ENCODE measurements at regions not wholly inside any gene's neighbourhood (a gene's known extent, or its start where the extent isn't known, plus 50 kb on each side); places are given as distances from the start of the nearest gene placed in this dataset.

DNA sequence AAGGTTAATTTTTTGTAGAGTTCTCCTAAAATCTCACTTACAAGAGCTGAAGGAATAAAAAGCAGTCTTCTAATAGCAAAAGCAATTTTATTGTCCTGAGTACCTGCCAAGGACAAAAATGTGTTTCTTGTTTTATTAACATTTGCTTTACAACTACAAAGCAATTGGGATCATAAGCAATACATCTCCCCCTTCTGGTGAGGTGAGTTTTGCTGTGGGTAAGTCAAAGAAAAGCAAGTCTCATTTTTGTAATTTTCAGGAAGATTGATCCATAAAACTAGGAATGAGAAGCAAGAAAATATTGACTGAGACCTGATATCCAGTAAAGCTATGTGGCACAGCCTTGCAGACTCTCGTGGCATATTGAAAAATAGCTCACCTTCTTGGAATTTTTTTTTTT is 2162.7 kb downstream of the NCAM2 start:
- TF ChIP-seq CTCF (IDR thresholded peaks at IDR 0.05) = no peak

GRCh38 chr21:23162198-23162946 is 2164.2 kb downstream of the NCAM2 start:
- H3K27ac ChIP-seq = no peak overlapping the region
- no peak overlapping the region for H3K4me3 ChIP-seq
- DNase-seq (ENCODE audit: low spot score) = no peak
- no peak for TF ChIP-seq CTCF (IDR thresholded peaks at IDR 0.05)

More for the DNA sequence above, 2162.7 kb downstream of the NCAM2 start:
- Histone ChIP-seq H3K4me3 (no peak overlapping the region), H3K27ac (no peak overlapping the region)
- no peak for DNase-seq (ENCODE audit: low spot score)

All from coronary artery (tissue), 2 donors.